ENCODE measurements at regions not wholly inside any gene's neighbourhood (a gene's known extent, or its start where the extent isn't known, plus 50 kb on each side); places are given as distances from the start of the nearest gene placed in this dataset.

GRCh38 chr3:72078676-72079368, 293.9 kb upstream of the PROK2 start:
- H4K91ac ChIP-seq (replicated peaks; ENCODE audit: insufficient read length, low read length) = no peak overlapping the region
- no peak overlapping the region for H2BK12ac ChIP-seq (ENCODE audit: low read depth, low read length)
- no peak overlapping the region for H3K4ac ChIP-seq (replicated peaks; ENCODE audit: insufficient read length, low read depth, low read length)
- no peak overlapping the region for H4K8ac ChIP-seq (ENCODE audit: extremely low read depth, insufficient read depth, low read length)
- H3K14ac ChIP-seq (ENCODE audit: insufficient read length) = no peak overlapping the region
- no peak overlapping the region for H3K4me2 ChIP-seq (ENCODE audit: insufficient read depth in 1 of 2, low read depth in 2 of 2, low read length in 2 of 2)
- H3K9me3 ChIP-seq (ENCODE audit: insufficient read depth in 2 of 2, low read depth in 1 of 2, low read length in 1 of 2) = peaks cover 16 to 17% of the 10 kb centered on the region in 2 experiments
- H3K23me2 ChIP-seq (ENCODE audit: low read depth, low read length) = no peaks in the 10 kb centered on the region; the same call in 1 of the 2 replicates
- no peak overlapping the region for H4K5ac ChIP-seq (ENCODE audit: insufficient read length, low read depth, low read length)
- CTCF ChIA-PET (ENCODE audit: partially characterized antibody) = interaction anchor here (1.0 to 2.5 kb wide), 5 partner anchors 10 to 148 kb away, joined by 3 to 7 read pairs (median 4); no protein-coding TSS in a partner anchor
- H3K23ac ChIP-seq (ENCODE audit: insufficient read length) = no peak overlapping the region
- no peaks in the 10 kb centered on the region; a peak in 1 of 7 replicates for H3K4me1 ChIP-seq (replicated peaks in 1 of 4; ENCODE audit: control insufficient read depth in 3 of 4, insufficient read depth in 4 of 4, low read length in 3 of 4)
- H3K56ac ChIP-seq (replicated peaks; ENCODE audit: insufficient read length, low read depth, low read length) = no peak overlapping the region
- no peaks in the 10 kb centered on the region for H4K20me1 ChIP-seq (replicated peaks in 1 of 2; ENCODE audit: control insufficient read depth in 1 of 2, insufficient read depth in 2 of 2, low read length in 2 of 2)
- no peak overlapping the region for H3K9ac ChIP-seq (replicated peaks in 1 of 4; ENCODE audit: extremely low read depth in 1 of 4, low read depth in 3 of 4, low read length in 3 of 4)
- WGBS, 2 experiments (ENCODE audit: extremely low coverage in 1 of 2, insufficient coverage in 1 of 2, insufficient read length in 1 of 2, insufficient replicate concordance in 2 of 2, low coverage in 1 of 2, low lambda C conversion rate in 2 of 2, missing lambda C conversion rate in 1 of 2) = 88% methylated on average over 2 of the region's 2 CpGs; no CpG with 5 or more reads in 1 of the 2 experiments
- H2BK15ac ChIP-seq (ENCODE audit: low read length) = no peak overlapping the region
- POLR2A ChIA-PET (ENCODE audit: partially characterized antibody) = no interaction called here
- no peak for FAIRE-seq
- H3K4me3 ChIP-seq (ENCODE audit: extremely low read depth in 1 of 4, insufficient read depth in 2 of 4, low read depth in 3 of 4, low read length in 4 of 4) = no peak overlapping the region
- no peaks in the 10 kb centered on the region for H3K79me2 ChIP-seq (ENCODE audit: control insufficient read depth in 1 of 2, insufficient read depth in 2 of 2, low read length in 2 of 2)
- H2BK120ac ChIP-seq (replicated peaks; ENCODE audit: low read depth, low read length) = no peak overlapping the region
- no peak for TF ChIP-seq CEBPB (IDR thresholded peaks at IDR 0.05; ENCODE audit: low read depth, low read length)
- TF ChIP-seq TAF7 (optimal IDR thresholded peaks at IDR 0.05; ENCODE audit: borderline replicate concordance, low read depth, low read length) = peak; percentile 32
- TF ChIP-seq CHD1 (IDR thresholded peaks at IDR 0.05; ENCODE audit: low read depth, low read length) = no peak
- TF ChIP-seq CBX8 (IDR thresholded peaks at IDR 0.05; ENCODE audit: borderline replicate concordance, low read depth, low read length) = no peak
- no peak for TF ChIP-seq HDAC6 (IDR thresholded peaks at IDR 0.05; ENCODE audit: low read depth, low read length)
- H3K27me3 ChIP-seq (replicated peaks in 1 of 4; ENCODE audit: control insufficient read depth in 3 of 4, extremely low read depth in 1 of 4, insufficient read depth in 3 of 4, low read length in 3 of 4) = no peaks in the 10 kb centered on the region
- no peak overlapping the region for H3K18ac ChIP-seq (ENCODE audit: extremely low read depth, low read length)
- no peaks in the 10 kb centered on the region for H3K79me1 ChIP-seq (ENCODE audit: low read depth, low read length)
- no peak overlapping the region for H3K27ac ChIP-seq (ENCODE audit: low read depth, low read length)
- no peak overlapping the region for H2AK5ac ChIP-seq (ENCODE audit: low read depth, low read length)
- no peak overlapping the region for H2AFZ ChIP-seq (ENCODE audit: low read length)
- DNase-seq (ENCODE audit: low read depth in 1 of 2, low spot score in 2 of 2) = no peak
- no peaks in the 10 kb centered on the region for H3K36me3 ChIP-seq (ENCODE audit: control insufficient read depth in 2 of 4, insufficient read depth in 4 of 4, low read length in 3 of 4)
- H2BK20ac ChIP-seq (ENCODE audit: low read length) = no peak overlapping the region
- no peak overlapping the region for H2BK5ac ChIP-seq (ENCODE audit: low read depth, low read length)

Data from H1 (cell line).